ES-I3 (cell line): ENCODE measurements at regions not wholly inside any gene's neighbourhood (a gene's known extent, or its start where the extent isn't known, plus 50 kb on each side); places are given as distances from the start of the nearest gene placed in this dataset.

Source experiments
- H3K36me3 ChIP-seq: 2 replicates; pipeline ENCODE4 v1.6.1; 2013; ENCODE audit warnings: mild to moderate bottlenecking, low read length, control low read depth, moderate library complexity; ENCODE audit not compliant: insufficient read depth
- H3K4me1 ChIP-seq: 2 replicates; pipeline ENCODE4 v1.6.1; 2013; ENCODE audit warnings: mild to moderate bottlenecking, control low read depth, low read length; ENCODE audit not compliant: insufficient read depth
- H3K9ac ChIP-seq: 2 replicates; pipeline ENCODE4 v1.6.1; 2013; ENCODE audit warnings: low read depth, mild to moderate bottlenecking, low read length, moderate library complexity
- H3K9me3 ChIP-seq: 2 replicates; pipeline ENCODE4 v1.6.1; 2013; ENCODE audit warnings: mild to moderate bottlenecking, low read length, moderate library complexity; ENCODE audit not compliant: control insufficient read depth, insufficient read depth

GRCh38 chrX:131951166-131951565 is 71.9 kb upstream of the STK26 start:
- H3K4me1 ChIP-seq, result no peaks in the 10 kb centered on the region
- no peak overlapping the region for H3K9ac ChIP-seq
- no peaks in the 10 kb centered on the region for H3K36me3 ChIP-seq
- H3K9me3 ChIP-seq, result no peaks in the 10 kb centered on the region

DNA sequence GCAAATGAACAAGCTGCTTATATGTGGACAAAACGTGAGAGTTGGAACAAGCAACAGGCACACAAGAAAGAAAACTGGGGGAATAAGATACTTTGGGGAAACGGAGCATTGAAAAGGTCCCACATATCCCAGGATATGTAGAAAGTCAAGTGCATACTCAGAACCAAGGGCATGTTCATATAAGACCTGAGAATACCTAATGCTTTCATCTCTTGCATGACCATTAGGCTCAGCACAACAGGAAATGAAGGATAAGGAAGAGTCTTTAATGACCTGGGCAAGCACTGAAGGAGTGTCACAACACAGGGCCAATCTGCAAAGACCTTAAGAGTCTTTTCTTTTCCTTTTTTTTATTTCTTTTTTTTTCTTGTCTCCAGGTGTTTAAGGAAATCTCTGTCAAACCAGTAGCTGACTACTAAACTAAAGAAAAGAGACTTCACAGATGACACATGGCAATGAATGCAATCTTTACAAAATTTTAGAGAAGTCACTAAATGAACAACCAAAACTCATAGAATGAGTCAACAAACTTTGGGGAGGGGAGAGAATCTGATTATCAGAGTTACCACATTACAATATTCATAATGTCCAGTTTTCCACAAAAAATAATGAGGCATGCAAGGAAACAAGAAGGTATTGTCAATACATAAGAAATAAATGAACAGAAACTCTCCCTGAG is 67.9 kb upstream of the STK26 start:
- no peaks in the 10 kb centered on the region for H3K4me1 ChIP-seq
- H3K36me3 ChIP-seq, result no peaks in the 10 kb centered on the region
- no peak overlapping the region for H3K9ac ChIP-seq
- no peaks in the 10 kb centered on the region for H3K9me3 ChIP-seq

DNA sequence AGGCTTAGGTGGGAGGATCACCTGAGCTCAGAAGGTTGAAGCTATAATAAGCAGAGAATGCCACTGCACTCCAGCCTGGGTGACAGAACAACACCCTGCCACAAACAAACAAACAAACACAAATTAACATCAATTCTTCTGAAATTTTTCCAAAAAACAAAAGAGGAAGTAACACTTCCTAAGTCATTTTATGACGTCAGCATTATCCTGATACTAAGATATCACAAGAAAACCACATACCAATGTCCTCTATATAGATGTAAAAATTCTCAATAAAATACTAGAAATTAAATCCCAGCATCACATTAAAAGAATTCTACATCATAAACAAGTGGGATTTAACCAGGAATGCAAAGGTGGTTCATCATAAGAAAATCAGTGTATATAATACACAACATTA is 64.4 kb upstream of the STK26 start:
- H3K9ac ChIP-seq, result no peak overlapping the region
- H3K4me1 ChIP-seq, result no peaks in the 10 kb centered on the region
- H3K36me3 ChIP-seq, result no peaks in the 10 kb centered on the region
- H3K9me3 ChIP-seq, result no peaks in the 10 kb centered on the region

- no peak overlapping the region for H3K9ac ChIP-seq
- no peaks in the 10 kb centered on the region for H3K36me3 ChIP-seq
- H3K4me1 ChIP-seq, result no peaks in the 10 kb centered on the region
- no peaks in the 10 kb centered on the region for H3K9me3 ChIP-seq
Measured at GRCh38 chrX:131970347-131970746, 52.8 kb upstream of the STK26 start.
